HG02840 (cell line): ENCODE measurements at regions not wholly inside any gene's neighbourhood (a gene's known extent, or its start where the extent isn't known, plus 50 kb on each side); places are given as distances from the start of the nearest gene placed in this dataset.

Experiments
- ATAC-seq: cut with Tn5 transposase; IDR thresholded peaks from one replicate; pipeline ENCODE4 v1.9.1; 2021; ENCODE audit warnings: mild to moderate bottlenecking, moderate library complexity, moderate number of reproducible peaks; ENCODE audit not compliant: unreplicated experiment, low FRiP score

DNA sequence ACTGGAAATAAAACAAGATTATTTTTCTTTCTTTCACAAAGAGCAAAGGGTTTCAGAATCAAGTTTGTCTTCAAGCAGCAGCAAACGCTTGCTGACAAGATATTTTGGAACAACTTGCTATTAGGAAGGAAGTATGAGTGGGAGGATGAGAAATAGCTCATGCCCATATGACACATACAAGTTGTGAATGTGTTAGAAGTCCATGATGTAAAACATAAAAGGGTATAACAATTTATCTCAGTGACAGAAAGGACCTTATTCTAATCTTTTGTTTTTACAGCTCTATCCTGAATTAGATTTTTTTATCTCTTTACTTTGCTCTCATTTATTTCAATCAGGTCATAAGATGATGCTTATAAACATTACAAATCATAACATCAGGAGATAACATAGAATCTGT lies 516.6 kb upstream of the MEF2C start:
- ATAC-seq: no peak

DNA sequence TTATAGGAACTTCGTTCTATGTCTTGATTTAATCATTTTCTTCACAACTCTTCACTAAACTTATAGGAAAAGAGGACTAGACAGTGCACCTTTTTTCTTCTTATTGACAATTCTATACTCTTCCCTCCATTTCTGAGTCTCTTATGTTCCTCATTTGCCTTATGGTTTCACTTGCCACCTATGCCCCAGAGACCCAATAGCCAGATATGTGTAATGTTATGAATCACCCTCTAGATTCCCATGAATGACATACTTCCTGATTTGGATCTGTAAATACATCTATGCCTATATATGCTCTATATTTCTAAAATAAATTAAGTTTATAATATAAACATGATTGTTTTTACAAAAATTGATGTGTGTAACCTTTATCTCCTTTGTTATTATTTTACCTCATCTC lies 514.1 kb upstream of the MEF2C start:
- peak; percentile 68 for ATAC-seq

DNA sequence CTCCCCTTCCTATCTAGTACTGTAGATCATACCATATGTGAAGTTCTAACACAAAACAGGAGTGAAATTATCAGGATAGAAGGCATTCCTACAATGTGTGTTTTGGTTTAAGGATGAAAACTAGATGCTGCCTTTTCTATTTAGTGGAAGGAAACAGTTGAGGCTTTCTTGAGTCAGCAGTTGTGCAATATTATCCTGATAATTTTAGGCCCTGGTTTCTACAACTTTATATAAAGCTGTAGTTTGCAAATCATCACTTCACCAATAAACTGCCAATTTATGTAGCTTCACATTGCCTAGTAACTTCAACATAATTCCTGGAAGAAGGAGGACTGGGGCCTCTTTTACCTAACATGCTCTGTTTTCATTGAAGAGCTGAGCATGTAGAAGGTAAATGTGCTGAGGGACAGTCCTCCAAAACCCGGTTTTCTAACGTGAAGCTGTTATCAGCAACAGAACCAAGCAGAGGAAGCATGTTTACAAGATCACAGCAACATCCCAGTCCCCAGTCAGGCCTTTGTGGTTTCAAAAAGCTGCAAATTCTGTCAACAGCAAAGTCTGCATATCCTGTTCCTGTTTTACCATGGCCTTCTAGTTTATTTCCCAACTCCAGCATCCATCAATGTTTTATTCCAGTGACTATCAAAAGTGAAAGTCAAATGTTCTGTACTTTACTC lies 513.4 kb upstream of the MEF2C start:
- peak; percentile 44 for ATAC-seq

DNA sequence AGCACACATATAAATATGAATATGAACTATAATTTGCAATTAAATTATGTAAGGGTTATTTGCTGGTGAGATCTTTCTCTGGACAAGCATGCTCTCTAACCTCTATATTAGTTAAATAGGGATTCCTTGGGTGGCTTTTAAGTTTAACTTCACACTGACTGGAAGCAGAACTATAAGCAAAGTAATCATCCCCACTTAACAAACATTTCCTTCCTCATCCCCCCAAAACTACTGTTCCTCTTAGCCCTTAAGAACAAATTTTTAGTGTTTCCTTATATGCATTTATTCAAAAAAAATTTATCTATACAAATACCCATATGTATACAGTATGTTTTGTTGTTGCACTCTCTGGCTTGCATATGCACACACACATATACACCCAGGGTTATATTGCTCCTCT lies 512.1 kb upstream of the MEF2C start:
- no peak for ATAC-seq

DNA sequence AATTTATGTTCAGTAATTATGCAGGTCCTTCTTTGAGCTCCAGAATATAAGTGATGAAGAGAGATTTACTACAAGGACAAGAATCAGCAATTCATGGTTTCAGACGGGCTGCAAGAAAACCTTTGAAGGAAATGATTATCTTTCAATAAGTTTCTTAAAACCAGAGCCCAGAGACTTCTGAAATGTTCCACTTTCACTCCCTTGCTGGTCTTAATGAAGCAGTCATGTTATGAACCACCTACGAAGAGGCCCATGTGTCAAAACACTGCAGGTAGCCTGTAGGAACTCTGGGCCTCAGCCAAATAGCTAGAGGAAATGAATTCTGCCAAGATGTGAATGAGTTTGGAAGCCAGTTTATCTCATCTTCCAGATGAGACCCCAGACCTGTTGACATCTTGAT lies 505.9 kb upstream of the MEF2C start:
- no peak for ATAC-seq

DNA sequence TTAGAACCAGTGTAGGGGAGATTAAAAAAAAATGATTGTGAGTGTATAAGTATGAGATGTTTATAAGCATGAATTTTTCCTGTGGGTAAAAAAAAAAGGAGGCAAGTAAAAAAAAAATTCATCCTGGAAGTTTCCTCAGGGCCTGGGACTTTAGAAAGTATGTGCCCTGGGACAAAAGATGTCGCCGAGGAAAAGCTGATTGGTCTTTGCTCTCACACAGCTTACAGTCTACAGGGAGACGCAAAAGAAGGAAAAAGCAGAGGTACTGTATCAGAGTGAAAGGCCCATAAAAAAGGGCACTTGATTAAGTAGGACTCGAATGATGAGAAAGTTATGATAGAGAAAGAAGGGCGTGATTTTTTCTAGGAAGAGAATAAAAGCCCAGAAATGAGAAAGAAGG lies 501.4 kb upstream of the MEF2C start:
- ATAC-seq: no peak

DNA sequence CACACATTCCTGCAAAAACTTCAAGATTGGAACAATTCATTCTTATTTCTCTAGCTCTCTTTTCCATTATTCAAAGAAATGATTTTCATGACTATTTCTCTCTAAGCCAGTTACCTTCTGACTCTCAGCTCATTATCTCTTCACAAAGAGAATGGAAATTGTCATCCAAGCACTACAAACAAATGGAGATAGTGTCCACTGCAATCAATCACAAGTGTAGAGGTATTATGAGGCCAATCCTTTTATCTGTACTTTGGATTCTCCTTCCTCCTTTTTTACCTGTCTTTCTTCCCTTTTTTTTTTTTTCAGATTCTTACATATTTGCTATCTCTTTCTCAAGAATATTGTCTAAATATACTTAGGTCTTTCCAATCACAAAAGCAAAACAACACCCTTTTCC lies 497.7 kb upstream of the MEF2C start:
- no peak for ATAC-seq

DNA sequence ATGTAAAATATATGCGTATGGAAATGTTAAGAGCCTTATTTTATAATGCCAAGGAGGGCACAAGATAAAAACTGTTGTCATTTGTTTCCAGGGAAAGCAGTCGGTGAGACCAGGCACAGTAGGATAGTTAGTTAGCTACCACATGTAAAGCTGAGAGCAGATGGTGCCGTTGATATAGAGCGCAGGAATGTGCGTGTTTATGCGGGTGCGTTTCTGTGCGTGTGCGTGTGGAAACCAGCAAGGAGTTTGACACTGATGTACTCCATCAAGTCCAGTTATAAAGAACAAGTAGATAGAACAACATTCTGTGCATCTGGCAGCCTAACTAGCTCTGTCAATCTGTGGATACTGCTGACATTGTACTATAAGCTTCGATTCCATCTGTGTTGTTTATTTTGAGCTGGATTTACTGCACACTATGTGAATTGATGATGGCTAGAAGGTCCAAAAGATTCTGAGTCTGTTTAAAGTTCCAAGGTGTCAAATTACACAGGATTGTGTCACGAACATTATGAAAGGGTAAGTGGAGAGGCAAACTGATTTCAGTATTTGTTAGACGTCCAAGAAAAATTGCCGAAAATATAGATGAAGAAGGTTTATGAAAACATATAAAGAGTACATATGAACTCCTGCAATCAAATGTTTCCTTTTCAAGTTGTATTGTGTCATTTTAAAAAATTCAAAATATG lies 494.9 kb upstream of the MEF2C start:
- ATAC-seq: no peak

DNA sequence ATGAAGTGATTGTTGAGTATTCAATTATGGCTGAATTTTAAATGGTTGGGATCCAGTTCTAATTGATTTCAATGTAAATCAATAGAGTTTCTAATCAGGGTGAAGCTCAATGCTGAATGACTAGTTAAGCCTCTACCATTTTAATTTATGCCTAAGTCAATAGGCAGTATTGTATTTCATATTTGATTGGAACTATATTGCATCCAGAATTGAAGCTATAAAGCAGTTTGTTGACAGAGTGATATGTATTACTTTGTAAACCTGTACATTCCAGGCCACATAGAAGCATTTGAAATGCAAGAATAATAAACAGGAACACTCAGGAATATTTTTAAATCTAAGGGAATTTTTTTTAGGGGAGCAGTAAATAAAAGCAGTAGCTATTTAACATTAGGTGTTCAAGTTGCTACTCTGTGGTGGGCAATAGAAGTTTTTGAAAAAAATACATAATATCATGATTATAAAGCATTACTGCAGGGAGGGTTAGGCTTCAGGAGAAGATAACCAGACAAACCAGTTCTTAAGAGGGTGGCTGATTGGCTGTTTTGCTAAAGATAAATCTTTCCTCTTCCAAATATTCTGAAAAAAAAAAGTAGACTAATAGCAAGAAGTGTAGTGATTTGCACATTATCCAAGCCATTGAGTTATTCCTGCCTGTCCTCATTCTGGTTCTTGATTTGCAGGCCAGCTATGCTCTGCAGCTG lies 492.0 kb upstream of the MEF2C start:
- no peak for ATAC-seq

DNA sequence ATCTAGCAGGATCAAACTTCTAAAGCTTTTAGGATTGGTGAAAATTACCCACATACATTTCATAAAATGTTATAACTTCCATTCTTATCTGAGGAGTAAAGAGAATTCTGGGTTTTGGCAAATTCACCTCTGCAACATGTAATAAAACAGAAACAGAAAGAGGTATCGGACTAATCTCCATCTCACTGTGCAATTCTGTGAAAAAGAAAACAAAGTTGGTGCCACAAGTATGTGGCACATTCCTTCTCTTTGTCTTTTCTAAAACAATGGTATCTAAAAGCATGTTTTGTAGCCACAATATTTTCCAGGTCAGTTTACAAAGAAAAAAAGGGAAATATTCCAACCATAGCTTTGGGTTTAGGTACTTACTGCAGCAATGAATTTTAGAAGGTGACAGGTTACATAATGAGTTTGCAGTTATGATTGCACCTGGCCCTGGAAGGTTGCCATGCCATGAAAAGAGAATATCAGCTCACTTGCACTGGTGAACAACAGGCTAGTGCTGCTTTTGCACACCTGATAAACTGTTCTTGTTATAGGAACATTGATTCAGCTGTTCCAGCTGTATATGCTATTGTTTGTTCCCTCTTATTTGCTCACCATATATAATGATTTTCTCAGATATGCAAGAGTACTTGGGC lies 491.3 kb upstream of the MEF2C start:
- no peak for ATAC-seq

DNA sequence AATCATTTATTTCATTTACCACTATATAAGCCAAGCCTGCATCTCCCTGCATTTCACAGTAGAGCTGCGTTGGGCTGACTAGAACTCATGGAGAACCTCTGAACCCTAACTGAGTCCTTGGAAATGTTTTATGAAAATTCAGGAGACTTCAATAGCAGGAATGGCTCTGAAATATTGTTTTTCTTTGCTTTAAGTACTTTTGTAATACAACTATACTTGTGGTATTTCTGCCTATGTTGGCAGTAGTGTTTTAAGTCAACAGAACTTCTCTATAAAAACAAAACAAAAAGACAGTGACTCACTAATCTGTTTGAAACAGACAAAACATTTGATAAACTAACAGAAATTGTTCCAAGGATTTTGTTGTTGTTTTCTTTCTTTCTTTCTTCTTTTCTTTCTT lies 489.2 kb upstream of the MEF2C start:
- no peak for ATAC-seq

DNA sequence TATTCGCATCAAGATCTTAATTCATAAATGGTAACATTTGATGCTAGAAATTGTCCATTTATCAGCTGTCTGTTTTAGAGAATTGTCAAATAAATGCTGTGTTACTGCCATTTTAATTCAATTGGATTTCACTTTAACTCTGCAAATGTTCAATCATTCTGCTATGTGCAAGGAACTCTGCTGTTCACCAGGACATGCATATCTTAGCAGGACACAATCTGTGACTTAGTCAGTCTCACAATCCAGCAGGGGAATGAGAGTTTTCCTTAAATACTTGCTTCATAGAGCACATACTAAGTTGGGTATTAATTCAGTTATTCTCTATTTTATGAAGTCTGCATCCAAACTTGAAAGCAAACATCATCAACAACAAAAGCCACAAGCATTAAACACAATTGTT lies 488.7 kb upstream of the MEF2C start:
- ATAC-seq: no peak

DNA sequence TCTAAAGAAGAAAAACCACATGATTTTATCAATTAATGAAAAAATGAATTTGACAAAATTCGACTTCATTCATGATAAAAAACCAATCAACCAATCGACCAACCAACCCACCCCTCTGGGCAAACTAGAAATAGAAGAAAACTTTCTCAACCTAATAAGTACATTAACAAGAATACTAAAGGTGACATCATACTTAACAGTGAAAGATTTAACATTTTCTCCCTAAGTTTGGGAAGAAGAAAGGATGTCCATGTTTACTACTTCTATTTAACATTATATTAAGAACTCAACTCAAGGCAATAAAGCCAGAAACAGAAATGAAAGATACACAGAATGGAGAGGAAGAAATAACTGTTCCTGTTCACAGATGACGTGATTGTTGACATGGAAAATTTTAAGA lies 476.1 kb upstream of the MEF2C start:
- no peak for ATAC-seq

DNA sequence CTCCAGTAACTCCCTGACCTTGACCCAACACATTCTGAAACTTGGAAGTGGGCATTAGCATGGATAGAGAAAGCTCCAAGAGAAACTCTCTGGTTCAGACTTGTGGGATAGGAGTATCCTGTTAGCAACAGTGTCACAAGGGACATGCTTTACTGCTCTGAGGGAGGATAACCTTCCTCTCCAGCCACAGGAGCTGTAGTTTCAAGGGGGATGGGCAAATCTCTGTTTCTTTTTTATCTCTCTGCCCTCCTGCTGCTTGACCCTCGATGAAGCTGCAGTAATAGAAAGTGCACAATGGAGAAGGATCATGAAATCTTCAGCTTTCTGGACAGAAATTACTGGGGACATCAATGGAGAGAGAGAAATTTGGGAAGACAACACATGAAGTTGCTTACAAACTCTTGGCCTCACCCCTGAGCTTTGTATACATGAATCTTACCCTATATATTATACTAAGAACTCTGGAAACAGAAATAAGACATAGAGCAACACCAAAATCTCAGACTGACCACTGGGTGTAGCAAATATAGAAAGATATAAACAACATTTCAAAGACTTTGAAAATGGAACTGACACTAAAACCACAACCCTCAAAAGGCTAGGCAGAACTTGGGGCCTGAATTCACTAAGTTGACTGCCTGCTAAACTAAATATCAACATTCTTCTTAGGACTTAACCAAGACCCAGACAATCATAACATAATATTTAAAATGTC lies 471.0 kb upstream of the MEF2C start:
- no peak for ATAC-seq

DNA sequence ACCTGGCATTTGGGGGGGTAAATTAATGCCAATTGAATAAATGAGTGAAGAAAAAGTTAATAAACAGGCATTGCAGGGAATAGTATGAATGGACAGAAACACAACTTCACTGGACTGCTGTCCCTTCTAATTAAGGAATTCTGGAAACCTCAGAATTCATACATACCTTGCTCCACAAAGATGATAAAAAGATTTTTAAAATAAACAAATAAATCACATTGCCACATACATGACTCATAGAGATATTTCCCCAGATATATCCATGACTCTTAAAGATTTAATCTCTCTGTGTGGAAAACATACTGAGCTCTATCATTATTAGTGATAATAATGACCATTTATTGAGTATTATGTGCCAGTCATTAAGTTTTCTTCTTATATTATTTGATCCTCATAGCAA lies 469.0 kb upstream of the MEF2C start:
- ATAC-seq: no peak

DNA sequence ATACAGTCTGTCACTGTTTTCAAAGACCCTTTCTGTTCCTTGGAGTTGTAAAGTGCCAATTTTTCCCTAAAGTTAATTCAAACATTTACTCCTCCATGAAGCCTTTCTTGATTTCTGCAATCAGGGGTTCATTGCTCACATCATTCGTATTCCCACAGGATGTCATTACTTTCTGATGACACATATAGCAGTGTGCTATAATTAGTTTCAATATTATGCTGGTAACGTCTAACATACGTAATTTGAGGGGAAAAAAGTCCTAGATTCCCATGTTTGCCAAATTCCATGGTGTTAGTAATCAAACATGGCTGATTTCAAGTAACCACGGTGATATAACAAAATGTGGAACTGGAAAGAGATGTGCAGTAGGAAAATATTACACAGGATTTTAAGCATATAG lies 468.2 kb upstream of the MEF2C start:
- no peak for ATAC-seq

DNA sequence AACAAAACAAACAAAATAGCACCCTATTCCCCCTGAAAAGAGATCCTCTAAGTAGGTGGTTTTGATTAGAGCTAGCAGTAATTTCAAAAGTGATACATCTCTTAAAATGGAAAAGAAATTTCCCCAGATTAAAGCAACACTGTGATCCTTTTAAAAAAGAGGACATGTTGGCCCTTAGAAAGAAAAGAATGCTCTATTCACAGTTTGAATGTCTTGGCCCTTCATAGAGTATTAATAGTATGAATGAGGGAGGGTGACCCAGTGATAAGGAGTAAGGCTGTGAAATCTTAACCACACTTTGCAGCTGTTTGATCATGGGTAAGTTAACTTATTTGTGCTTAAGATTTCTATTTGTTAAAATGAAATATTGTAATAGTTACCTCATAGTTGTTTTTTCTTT lies 467.7 kb upstream of the MEF2C start:
- ATAC-seq: no peak

DNA sequence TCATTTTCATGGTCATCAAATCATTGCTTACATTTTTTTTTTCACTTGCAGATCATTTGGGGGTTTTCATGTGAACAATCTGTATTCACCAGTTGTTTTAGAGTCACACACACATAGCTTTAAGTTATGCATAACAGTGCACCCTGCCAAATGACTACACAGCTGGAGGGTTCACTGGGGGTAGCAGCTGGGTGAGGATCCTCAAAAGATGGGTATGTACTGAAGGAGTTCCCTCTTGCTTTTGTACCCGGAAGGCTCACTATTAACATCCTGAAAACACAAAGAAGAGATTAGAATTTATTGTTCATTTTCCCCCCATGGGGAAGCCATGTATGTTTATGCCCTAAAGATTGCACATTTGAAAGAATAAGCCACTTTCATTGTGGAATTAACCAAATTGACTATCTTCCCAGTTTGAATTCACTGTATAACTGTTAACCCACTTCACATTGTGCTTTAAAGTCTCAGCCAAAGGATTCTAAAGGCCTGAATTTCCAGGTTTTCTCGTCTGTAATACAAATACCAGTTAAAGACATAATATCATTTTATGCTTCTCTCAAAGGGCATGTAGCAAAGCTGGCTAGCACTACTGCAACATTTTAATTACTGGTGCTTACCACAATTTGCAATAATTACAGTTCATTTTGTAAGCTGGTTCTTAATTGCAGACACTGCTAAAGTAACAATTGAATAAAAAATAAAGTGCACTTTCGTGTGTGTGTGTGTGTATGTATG lies 466.4 kb upstream of the MEF2C start:
- ATAC-seq: no peak

DNA sequence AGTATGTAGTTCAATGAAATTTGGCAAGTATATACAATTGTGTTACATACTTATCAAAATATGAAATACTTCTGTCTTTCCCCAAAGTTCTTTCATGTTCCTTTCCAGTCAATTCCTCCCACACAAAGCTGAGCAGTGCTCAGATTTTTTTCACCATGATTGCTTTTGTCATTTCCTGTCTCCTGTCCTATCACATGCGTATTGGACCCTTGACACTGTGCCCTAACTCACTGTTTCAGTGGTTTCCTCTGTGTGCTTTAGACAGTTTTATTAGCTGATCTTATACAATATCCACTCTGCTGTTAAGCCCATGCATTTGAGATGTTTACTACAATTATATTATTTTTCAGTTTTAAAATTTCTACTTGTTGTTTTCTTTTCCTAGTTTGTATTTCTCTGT lies 463.6 kb upstream of the MEF2C start:
- no peak for ATAC-seq

DNA sequence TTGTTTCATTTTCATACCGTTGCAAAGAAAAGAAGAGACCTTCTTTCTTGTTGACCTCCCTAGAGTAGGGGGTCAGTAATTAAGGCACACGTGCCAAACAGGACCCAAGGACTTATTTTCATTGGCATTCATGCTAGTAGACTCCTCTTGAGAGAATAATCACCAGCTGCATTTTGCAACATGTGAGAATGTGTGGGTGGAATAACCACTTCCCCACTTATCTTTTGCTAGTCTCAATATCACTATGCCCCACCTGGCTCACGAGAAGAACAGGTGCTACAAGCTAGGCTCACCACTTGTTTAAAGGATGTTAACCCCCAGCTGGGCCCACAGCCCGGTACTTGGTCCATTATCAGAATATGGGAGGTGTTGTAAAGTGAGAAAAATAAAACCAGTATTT lies 460.7 kb upstream of the MEF2C start:
- peak; percentile 89 for ATAC-seq
